Stimulated activated CD4-positive, alpha-beta T cell treated with anti-CD3 and anti-CD28 coated beads, TNF-alpha, amount 100 ng/mL, for 1 hour (primary cell): ENCODE measurements at regions not wholly inside any gene's neighbourhood (a gene's known extent, or its start where the extent isn't known, plus 50 kb on each side); places are given as distances from the start of the nearest gene placed in this dataset.
"Not testable (repeated sequence)": the region's sequence is repeated elsewhere in the genome, so short reads cannot be mapped to it uniquely, and the experiment has no call there.

Source experiments
- DNase-seq, 3 donors: peaks; one replicate each; pipeline ENCODE4 v3.0.0-alpha.2; 2020; ENCODE audit warnings: low read depth in 3 of 3, low spot score in 1 of 3

- DNase-seq: no peak
Measured at GRCh38 chr5:102049517-102049916, 246.6 kb downstream of the SLCO4C1 start.

- DNase-seq: no peak
Measured at GRCh38 chr5:102048940-102049339, 247.1 kb downstream of the SLCO4C1 start.

GRCh38 chr5:102047073-102047472 lies 249.0 kb downstream of the SLCO4C1 start:
- DNase-seq: not testable (repeated sequence)

GRCh38 chr5:102040326-102040725 lies 255.8 kb downstream of the SLCO4C1 start:
- DNase-seq: no peak

GRCh38 chr5:102036927-102037326 lies 259.2 kb downstream of the SLCO4C1 start:
- DNase-seq: no peak

- DNase-seq: no peak
Measured at GRCh38 chr5:102031711-102032110, 264.4 kb downstream of the SLCO4C1 start.

- DNase-seq: no peak
Measured at GRCh38 chr5:102018690-102019089, 277.4 kb downstream of the SLCO4C1 start.

GRCh38 chr5:102018279-102018678 lies 277.8 kb downstream of the SLCO4C1 start:
- no peak for DNase-seq

- DNase-seq: no peak
Measured at GRCh38 chr5:102014371-102014770, 281.7 kb downstream of the SLCO4C1 start.

GRCh38 chr5:102010644-102011043 lies 285.4 kb downstream of the SLCO4C1 start:
- no peak for DNase-seq

- DNase-seq: no peak
Measured at GRCh38 chr5:101997235-101997634, 298.8 kb downstream of the SLCO4C1 start.

GRCh38 chr5:101995585-101995984 lies 300.5 kb downstream of the SLCO4C1 start:
- no peak for DNase-seq

GRCh38 chr5:101991486-101991885 lies 304.6 kb downstream of the SLCO4C1 start:
- DNase-seq: no peak

- DNase-seq: no peak
Measured at GRCh38 chr5:101989659-101990058, 306.4 kb downstream of the SLCO4C1 start.

- DNase-seq: no peak
Measured at GRCh38 chr5:101977729-101978345, 318.2 kb downstream of the SLCO4C1 start.

- DNase-seq: no peak
Measured at GRCh38 chr5:101976933-101977332, 319.2 kb downstream of the SLCO4C1 start.

GRCh38 chr5:101969742-101970141 lies 326.3 kb downstream of the SLCO4C1 start:
- no peak for DNase-seq

GRCh38 chr5:101966476-101966875 lies 329.6 kb downstream of the SLCO4C1 start:
- no peak for DNase-seq

- no peak for DNase-seq
Measured at GRCh38 chr5:101955891-101956290, 340.2 kb downstream of the SLCO4C1 start.

GRCh38 chr5:101950019-101950418 lies 346.1 kb downstream of the SLCO4C1 start:
- no peak for DNase-seq

GRCh38 chr5:101948615-101949014 lies 347.5 kb downstream of the SLCO4C1 start:
- DNase-seq: no peak

- no peak for DNase-seq
Measured at GRCh38 chr5:101943784-101944183, 352.3 kb downstream of the SLCO4C1 start.

- no peak for DNase-seq
Measured at GRCh38 chr5:101942321-101942882, 353.7 kb downstream of the SLCO4C1 start.
